ENCODE measurements at regions not wholly inside any gene's neighbourhood (a gene's known extent, or its start where the extent isn't known, plus 50 kb on each side); places are given as distances from the start of the nearest gene placed in this dataset.

GRCh38 chr9:129469188-129469987, 151.5 kb downstream of the C9orf50 start:
- TF ChIP-seq EZH2phosphoT487 (IDR thresholded peaks at IDR 0.05; ENCODE audit: low read depth) = no peak
- TF ChIP-seq CTCF (IDR thresholded peaks at IDR 0.05; ENCODE audit: low read depth, low read length) = no peak
- H3K4me3 ChIP-seq (ENCODE audit: low read length) = no peak overlapping the region
- H3K9me3 ChIP-seq (ENCODE audit: insufficient read depth, low read length) = no peaks in the 10 kb centered on the region
- H3K27ac ChIP-seq (ENCODE audit: low read length) = no peak overlapping the region
- peaks cover 9% of the 10 kb centered on the region; the same call in 1 of the 2 replicates for H3K27me3 ChIP-seq (ENCODE audit: low read depth, low read length)
- H2AFZ ChIP-seq (ENCODE audit: low read depth, low read length) = no peak overlapping the region
- H4K20me1 ChIP-seq (ENCODE audit: insufficient read depth, low read length) = no peaks in the 10 kb centered on the region
- H3K4me2 ChIP-seq (ENCODE audit: low read length) = no peak overlapping the region
- H3K79me2 ChIP-seq (ENCODE audit: low read length) = no peaks in the 10 kb centered on the region
- no peaks in the 10 kb centered on the region for H3K4me1 ChIP-seq (ENCODE audit: low read length)
- H3K36me3 ChIP-seq (replicated peaks; ENCODE audit: low read depth, low read length) = no peaks in the 10 kb centered on the region
- no peak overlapping the region for H3K9ac ChIP-seq (ENCODE audit: low read length)

GRCh38 chr9:129467739-129468666, 152.9 kb downstream of the C9orf50 start:
- H3K9ac ChIP-seq (ENCODE audit: low read length) = no peak overlapping the region
- H3K27me3 ChIP-seq (ENCODE audit: low read depth, low read length) = peaks cover 14% of the 10 kb centered on the region; the same call in 1 of the 2 replicates
- H4K20me1 ChIP-seq (ENCODE audit: insufficient read depth, low read length) = no peaks in the 10 kb centered on the region
- no peaks in the 10 kb centered on the region for H3K79me2 ChIP-seq (ENCODE audit: low read length)
- H3K36me3 ChIP-seq (replicated peaks; ENCODE audit: low read depth, low read length) = no peaks in the 10 kb centered on the region
- no peak overlapping the region for H2AFZ ChIP-seq (ENCODE audit: low read depth, low read length)
- no peak overlapping the region for H3K27ac ChIP-seq (ENCODE audit: low read length)
- H3K4me3 ChIP-seq (ENCODE audit: low read length) = no peak overlapping the region
- no peaks in the 10 kb centered on the region for H3K9me3 ChIP-seq (ENCODE audit: insufficient read depth, low read length)
- no peak overlapping the region for H3K4me2 ChIP-seq (ENCODE audit: low read length)
- TF ChIP-seq CTCF (IDR thresholded peaks at IDR 0.05; ENCODE audit: low read depth, low read length) = no peak
- TF ChIP-seq EZH2phosphoT487 (IDR thresholded peaks at IDR 0.05; ENCODE audit: low read depth) = no peak
- H3K4me1 ChIP-seq (ENCODE audit: low read length) = no peaks in the 10 kb centered on the region

DNA sequence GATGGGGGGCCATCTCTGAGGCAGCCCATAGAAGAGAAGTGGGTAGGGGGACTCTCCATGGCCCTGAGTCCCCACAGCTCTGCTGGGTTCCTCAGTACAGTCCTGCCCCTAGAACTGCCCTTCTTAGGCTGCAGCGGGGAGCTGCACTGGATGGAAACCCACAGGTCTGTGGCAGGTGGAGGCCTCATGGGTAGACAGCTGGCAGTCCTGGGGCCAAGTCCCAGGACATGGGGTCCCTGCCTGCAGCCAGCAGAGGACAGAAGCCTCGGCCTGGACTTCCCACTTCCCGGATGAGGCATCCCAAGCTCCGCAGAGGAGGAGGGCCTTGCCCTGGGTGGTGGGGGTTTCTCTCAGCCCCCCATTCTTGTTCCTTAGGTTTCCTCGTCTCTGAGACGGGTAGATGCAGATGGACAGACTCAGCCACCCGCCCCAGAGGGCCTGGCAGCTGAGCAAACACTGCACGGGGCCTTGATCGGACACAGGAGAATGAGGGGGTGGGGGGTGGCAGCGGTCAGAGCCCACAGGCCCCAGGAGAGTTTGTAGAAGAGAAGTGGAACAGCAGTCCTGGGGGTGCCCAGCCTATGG, 153.8 kb downstream of the C9orf50 start:
- no peaks in the 10 kb centered on the region for H4K20me1 ChIP-seq (ENCODE audit: insufficient read depth, low read length)
- no peak overlapping the region for H3K9ac ChIP-seq (ENCODE audit: low read length)
- no peaks in the 10 kb centered on the region for H3K4me1 ChIP-seq (ENCODE audit: low read length)
- no peaks in the 10 kb centered on the region for H3K36me3 ChIP-seq (replicated peaks; ENCODE audit: low read depth, low read length)
- H3K27me3 ChIP-seq (ENCODE audit: low read depth, low read length) = peaks cover 14% of the 10 kb centered on the region; the same call in 1 of the 2 replicates
- no peak overlapping the region for H3K4me3 ChIP-seq (ENCODE audit: low read length)
- H3K79me2 ChIP-seq (ENCODE audit: low read length) = no peaks in the 10 kb centered on the region
- H3K27ac ChIP-seq (ENCODE audit: low read length) = no peak overlapping the region
- no peak overlapping the region for H2AFZ ChIP-seq (ENCODE audit: low read depth, low read length)
- H3K9me3 ChIP-seq (ENCODE audit: insufficient read depth, low read length) = no peaks in the 10 kb centered on the region
- no peak overlapping the region for H3K4me2 ChIP-seq (ENCODE audit: low read length)
- TF ChIP-seq CTCF (IDR thresholded peaks at IDR 0.05; ENCODE audit: low read depth, low read length) = no peak
- TF ChIP-seq EZH2phosphoT487 (IDR thresholded peaks at IDR 0.05; ENCODE audit: low read depth) = no peak
